NCI-H1092 (cell line): ENCODE measurements at regions not wholly inside any gene's neighbourhood (a gene's known extent, or its start where the extent isn't known, plus 50 kb on each side); places are given as distances from the start of the nearest gene placed in this dataset.

Source experiments
- DNase-seq: peaks from one replicate; lab custom pipeline; 2025; lab: John Stamatoyannopoulos, UW

- DNase-seq: no peak
Observed at GRCh38 chr21:38203229-38203628, 53.6 kb upstream of the KCNJ15 start.

DNA sequence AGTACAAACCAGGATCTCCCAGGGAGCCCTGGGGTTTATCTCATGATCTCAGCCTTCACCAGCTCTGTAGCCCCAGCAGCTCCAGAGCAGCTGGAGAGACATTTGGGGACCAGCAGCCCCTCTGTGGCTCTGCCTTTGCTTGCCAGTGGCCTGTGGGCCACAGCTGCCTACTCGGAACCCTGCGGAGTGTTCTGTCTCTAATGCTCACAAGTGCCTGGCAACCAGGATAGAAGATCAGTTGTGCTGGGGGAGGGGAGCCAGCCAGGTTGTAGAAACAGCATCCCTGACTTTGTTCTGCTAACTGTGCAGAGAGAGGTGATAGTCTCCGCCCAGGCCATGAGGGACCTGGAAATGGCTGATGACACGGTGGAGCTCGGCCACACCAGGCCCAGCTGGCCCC, 50.9 kb upstream of the KCNJ15 start:
- DNase-seq: no peak

DNA sequence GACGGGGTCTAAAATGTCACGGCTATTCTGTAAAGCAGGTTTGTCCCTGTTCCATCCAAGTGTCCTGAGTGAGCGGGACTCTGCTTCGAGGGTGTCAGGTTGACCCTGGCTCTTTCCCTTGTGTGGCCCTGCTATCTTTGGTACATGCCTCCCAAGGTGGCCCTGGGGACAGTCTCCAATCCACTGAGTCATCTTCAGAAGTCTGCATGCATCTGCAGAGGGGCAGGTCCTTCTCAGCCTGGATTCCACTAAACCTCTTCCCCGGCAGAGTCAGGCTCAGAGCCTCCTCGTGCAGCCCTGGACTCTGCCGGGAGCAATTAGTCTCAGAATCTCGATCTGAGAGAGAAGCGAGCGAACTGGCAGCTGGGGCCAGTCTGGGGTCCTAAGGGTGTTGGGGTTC, 50.1 kb upstream of the KCNJ15 start:
- DNase-seq: no peak
